ENCODE measurements at regions not wholly inside any gene's neighbourhood (a gene's known extent, or its start where the extent isn't known, plus 50 kb on each side); places are given as distances from the start of the nearest gene placed in this dataset.

DNA sequence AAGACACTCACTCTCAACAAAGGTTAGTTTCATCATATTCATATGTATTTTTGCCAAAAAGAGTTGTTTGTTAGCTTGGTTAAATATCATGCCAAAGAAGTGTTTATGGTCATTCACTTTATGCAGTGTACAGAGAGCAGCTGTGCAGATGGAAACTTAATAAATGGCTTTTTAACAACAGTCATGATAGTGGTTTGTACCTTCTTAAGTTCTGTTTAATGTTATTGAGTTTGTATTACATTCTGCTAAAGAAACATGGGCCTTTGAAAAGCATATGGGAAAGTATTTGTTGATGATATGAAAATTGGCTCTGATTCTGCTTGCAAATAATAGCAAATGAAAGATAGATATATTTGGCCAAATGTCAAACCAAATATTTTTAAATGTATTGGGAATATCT lies 607.3 kb downstream of the NCAM2 start:
- H3K4me1 ChIP-seq = no peaks in the 10 kb centered on the region
- H3K27ac ChIP-seq = no peak overlapping the region
- H3K4me2 ChIP-seq = no peak overlapping the region
- no peak overlapping the region for H3K4me3 ChIP-seq
- no peak overlapping the region for H3K9ac ChIP-seq
- TF ChIP-seq Cebpa-rat (IDR thresholded peaks at IDR 0.05) = no peak
- no peaks in the 10 kb centered on the region for H3K36me3 ChIP-seq
- no peaks in the 10 kb centered on the region for H3K9me3 ChIP-seq
- no peaks in the 10 kb centered on the region for H4K20me1 ChIP-seq
- no peaks in the 10 kb centered on the region for H3K27me3 ChIP-seq

DNA sequence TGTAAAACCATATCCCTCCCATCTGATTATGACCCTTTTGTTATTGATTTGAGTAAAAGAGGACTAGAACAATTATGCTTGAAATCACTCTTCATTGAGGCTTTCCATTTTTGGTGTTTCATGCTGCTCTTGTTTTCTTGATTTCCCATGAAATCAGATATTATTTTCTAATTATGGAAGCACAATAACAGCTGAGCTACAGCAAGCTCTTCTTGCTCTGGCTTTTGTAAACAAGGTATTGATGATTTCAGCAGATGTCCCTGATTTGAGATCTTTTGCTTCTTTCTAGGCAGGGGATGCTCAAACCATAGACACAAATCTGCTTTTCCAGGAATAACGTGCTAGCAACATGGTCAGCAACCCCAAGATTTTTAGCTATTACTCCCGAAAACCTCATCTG lies 607.8 kb downstream of the NCAM2 start:
- Histone ChIP-seq H3K36me3 (no peaks in the 10 kb centered on the region), H3K9me3 (no peaks in the 10 kb centered on the region), H3K9ac (no peak overlapping the region), H4K20me1 (no peaks in the 10 kb centered on the region), H3K4me3 (no peak overlapping the region), H3K4me1 (no peaks in the 10 kb centered on the region), H3K4me2 (no peak overlapping the region), H3K27ac (no peak overlapping the region), H3K27me3 (no peaks in the 10 kb centered on the region)
- no peak for TF ChIP-seq Cebpa-rat (IDR thresholded peaks at IDR 0.05)

DNA sequence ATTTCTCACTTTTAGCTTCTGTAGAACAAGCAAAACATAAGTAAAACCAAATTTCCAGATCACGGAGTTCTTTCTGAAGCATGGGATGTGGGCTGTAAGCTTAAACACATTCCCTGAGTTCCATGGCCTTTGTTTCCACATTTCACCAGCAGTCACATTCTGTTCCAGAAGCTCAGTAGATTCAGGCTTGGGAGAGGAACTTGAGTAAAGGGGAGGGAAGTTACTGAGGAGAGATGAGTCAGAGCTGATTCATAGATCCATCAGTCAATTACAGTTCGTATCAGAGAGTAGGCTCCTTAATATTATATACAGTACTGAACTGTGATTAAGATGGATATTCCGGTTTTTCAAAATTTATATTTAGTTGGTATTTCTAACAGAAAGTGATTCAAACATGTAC lies 614.3 kb downstream of the NCAM2 start:
- TF ChIP-seq Cebpa-rat (IDR thresholded peaks at IDR 0.05) = no peak
- H3K9me3 ChIP-seq = no peaks in the 10 kb centered on the region
- H3K4me3 ChIP-seq = no peak overlapping the region
- no peak overlapping the region for H3K27ac ChIP-seq
- no peaks in the 10 kb centered on the region for H4K20me1 ChIP-seq
- no peaks in the 10 kb centered on the region; the same call in 1 of the 2 replicates for H3K4me1 ChIP-seq
- no peaks in the 10 kb centered on the region for H3K27me3 ChIP-seq
- no peak overlapping the region for H3K9ac ChIP-seq
- H3K4me2 ChIP-seq = no peak overlapping the region
- H3K36me3 ChIP-seq = no peaks in the 10 kb centered on the region

DNA sequence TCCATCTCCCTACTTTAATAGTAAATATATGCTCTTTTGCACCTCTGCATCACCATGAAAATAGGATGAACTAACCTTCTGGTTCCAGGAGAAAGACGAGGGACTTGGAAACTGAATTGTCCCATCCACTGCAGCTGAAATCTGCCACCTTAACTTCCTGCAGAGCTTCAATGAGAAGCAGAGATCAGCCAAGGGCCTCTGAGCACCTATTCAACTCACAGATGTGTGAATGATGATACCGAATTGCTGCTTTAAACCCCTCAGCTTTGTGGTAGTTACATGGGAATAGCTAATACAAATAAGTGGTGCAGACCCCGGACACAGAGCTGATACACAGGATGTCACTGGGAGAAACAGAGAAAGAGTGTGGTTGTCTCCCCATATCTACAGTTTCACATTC lies 616.8 kb downstream of the NCAM2 start:
- H4K20me1 ChIP-seq = no peaks in the 10 kb centered on the region
- no peaks in the 10 kb centered on the region for H3K9me3 ChIP-seq
- no peaks in the 10 kb centered on the region; the same call in 1 of the 2 replicates for H3K4me1 ChIP-seq
- no peak overlapping the region for H3K9ac ChIP-seq
- H3K4me2 ChIP-seq = no peak overlapping the region
- no peak overlapping the region for H3K27ac ChIP-seq
- H3K27me3 ChIP-seq = no peaks in the 10 kb centered on the region
- no peak for TF ChIP-seq Cebpa-rat (IDR thresholded peaks at IDR 0.05)
- H3K36me3 ChIP-seq = no peaks in the 10 kb centered on the region
- no peak overlapping the region for H3K4me3 ChIP-seq

DNA sequence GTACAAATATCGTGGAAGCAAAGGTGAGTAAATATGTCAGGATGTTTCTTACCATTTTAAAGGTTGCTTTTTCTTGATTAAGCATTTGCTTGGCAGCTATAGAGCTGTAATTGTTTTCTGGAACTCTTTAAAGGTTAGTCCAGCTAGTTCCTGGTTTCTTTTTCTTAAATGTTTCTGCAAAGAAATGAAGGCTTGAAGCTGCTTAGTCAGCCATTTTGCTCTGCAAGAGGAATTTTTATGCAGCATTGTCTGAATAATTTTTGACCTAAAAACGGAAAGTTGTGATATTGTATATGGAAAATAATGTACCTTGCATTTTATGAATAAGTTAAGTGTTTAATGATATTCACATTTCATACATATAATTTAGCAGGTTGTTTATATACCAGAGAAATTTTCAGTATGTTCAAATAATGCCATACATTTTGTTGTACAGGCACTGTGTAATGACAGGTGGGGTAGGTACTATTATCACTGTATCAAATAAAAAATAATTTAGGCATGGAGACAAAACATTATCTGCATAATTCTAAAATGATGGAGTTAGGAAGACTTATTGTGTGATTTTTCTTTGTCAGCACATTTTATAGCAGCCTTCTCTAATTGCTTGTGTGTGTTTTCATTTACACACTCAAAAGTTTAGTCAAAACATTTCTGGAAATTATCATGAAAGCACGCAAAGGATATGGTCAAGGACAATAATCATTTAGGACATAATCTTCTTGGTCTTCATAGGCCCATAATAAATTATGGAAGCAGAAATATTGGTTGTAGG lies 624.4 kb downstream of the NCAM2 start:
- Histone ChIP-seq H3K27ac (no peak overlapping the region), H3K36me3 (no peaks in the 10 kb centered on the region), H3K4me1 (no peaks in the 10 kb centered on the region), H3K4me2 (no peak overlapping the region), H4K20me1 (no peaks in the 10 kb centered on the region), H3K9me3 (no peaks in the 10 kb centered on the region), H3K9ac (no peak overlapping the region), H3K27me3 (no peaks in the 10 kb centered on the region), H3K4me3 (no peak overlapping the region)
- TF ChIP-seq Cebpa-rat (IDR thresholded peaks at IDR 0.05) = no peak

DNA sequence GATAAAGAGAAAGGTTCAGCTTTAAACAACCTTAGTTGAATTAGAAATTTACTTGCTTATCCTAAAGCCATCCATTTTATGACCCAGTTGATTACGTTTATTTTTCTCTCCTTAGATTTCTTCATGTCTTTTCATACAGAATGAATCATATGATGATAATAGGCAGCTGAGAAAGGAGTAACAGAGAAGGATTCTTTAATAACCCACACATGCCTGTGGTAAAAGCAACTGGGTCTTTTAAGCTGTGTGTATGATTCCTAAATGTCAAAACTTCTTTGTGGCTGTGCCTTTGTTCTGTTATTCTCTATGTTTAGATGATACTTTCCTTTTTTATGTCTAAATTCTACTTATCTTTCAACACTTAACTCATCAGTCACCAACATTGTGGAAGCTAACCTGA lies 626.5 kb downstream of the NCAM2 start:
- no peaks in the 10 kb centered on the region for H4K20me1 ChIP-seq
- no peak for TF ChIP-seq Cebpa-rat (IDR thresholded peaks at IDR 0.05)
- no peaks in the 10 kb centered on the region for H3K4me1 ChIP-seq
- H3K36me3 ChIP-seq = no peaks in the 10 kb centered on the region
- no peaks in the 10 kb centered on the region for H3K9me3 ChIP-seq
- no peaks in the 10 kb centered on the region for H3K27me3 ChIP-seq
- H3K4me2 ChIP-seq = no peak overlapping the region
- no peak overlapping the region for H3K9ac ChIP-seq
- no peak overlapping the region for H3K27ac ChIP-seq
- H3K4me3 ChIP-seq = no peak overlapping the region

DNA sequence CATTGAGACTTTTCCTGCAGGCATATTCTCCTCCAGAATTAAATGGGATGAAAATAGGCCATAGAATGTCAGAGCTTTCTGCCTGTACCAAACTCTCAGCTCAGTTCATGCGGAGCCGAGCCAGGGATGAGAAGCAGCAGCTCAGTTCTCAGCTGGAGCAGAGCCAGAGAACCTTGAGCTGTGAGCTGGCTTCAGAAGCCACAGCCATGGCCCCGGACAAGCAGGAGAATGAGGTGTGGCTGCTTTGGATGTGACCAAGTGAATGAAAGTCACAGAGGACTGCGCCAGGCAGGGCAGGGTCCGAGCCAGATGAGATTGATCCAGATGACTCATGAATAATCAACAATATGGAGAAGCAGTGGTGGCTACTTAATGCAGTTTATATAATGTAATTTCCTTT lies 633.8 kb downstream of the NCAM2 start:
- H3K4me1 ChIP-seq = no peaks in the 10 kb centered on the region
- H3K36me3 ChIP-seq = no peaks in the 10 kb centered on the region
- H3K9me3 ChIP-seq = no peaks in the 10 kb centered on the region
- H3K9ac ChIP-seq = no peak overlapping the region
- H3K27me3 ChIP-seq = no peaks in the 10 kb centered on the region
- no peak for TF ChIP-seq Cebpa-rat (IDR thresholded peaks at IDR 0.05)
- no peak overlapping the region for H3K4me3 ChIP-seq
- H4K20me1 ChIP-seq = no peaks in the 10 kb centered on the region
- no peak overlapping the region for H3K27ac ChIP-seq
- no peak overlapping the region for H3K4me2 ChIP-seq

DNA sequence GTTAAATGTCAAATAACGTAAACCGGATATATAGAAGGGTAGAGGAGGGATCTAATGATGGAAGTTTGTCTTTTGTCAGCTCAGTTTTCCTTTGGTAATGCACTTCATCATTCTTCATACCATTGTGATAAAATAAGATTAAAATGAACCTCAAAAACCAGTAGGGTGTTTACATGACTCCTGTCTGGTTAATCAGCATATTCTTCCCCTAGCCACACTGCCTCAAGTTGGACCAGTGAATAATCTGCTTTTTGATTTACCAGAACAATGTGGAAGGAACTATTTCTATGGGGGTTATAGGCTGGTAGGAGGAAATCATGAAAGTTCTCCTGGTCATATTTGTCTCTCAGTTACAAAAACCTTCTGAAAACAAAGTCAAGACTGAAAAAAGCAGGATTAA lies 634.7 kb downstream of the NCAM2 start:
- Histone ChIP-seq H3K27ac (no peak overlapping the region), H3K4me3 (no peak overlapping the region), H3K4me1 (no peaks in the 10 kb centered on the region), H3K4me2 (no peak overlapping the region), H3K27me3 (no peaks in the 10 kb centered on the region), H3K9me3 (no peaks in the 10 kb centered on the region), H4K20me1 (no peaks in the 10 kb centered on the region), H3K36me3 (no peaks in the 10 kb centered on the region), H3K9ac (no peak overlapping the region)
- TF ChIP-seq Cebpa-rat (IDR thresholded peaks at IDR 0.05) = no peak

DNA sequence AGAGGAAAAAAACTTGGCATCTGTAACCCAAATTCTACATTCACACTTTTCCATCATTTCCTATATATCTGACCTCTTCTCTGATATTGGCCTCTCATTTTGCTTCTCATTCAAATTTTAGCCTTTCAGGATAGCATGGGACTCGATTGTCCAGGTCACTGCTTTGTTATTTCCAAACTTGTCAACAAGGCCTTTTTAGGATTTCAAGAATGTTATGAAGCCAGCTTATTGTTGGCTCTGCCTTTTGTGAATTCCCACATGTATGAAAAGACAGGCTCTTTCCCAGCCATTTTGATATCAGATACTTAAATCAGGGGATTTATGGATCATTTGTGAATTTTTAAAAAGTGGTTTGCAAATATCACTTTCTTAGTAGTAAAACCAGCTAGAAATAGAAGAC lies 663.5 kb downstream of the NCAM2 start:
- TF ChIP-seq Cebpa-rat (IDR thresholded peaks at IDR 0.05) = no peak
- Histone ChIP-seq H3K4me2 (no peak overlapping the region), H3K27me3 (no peaks in the 10 kb centered on the region), H3K4me1 (no peaks in the 10 kb centered on the region), H3K9ac (no peak overlapping the region), H4K20me1 (no peaks in the 10 kb centered on the region), H3K4me3 (no peak overlapping the region), H3K36me3 (no peaks in the 10 kb centered on the region), H3K27ac (no peak overlapping the region), H3K9me3 (no peaks in the 10 kb centered on the region)

DNA sequence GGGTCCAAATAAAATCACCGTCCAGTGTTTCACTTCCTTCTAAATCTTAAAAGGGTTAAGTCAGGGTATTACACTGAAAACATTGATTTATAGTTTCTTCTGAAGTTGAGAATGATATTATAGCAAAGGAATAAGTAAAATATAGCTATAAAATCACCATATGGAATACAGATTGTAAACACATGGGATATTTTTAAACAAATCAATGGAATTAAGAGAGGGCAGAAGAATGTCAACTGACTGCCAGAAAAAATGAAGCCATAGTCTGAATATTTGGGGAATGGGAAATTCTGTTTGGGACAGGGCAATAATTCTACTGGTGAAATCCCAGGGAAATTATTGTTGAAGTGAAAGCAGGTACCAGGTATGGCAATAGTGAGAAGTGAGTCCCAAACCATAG lies 664.6 kb downstream of the NCAM2 start:
- no peak overlapping the region for H3K9ac ChIP-seq

DNA sequence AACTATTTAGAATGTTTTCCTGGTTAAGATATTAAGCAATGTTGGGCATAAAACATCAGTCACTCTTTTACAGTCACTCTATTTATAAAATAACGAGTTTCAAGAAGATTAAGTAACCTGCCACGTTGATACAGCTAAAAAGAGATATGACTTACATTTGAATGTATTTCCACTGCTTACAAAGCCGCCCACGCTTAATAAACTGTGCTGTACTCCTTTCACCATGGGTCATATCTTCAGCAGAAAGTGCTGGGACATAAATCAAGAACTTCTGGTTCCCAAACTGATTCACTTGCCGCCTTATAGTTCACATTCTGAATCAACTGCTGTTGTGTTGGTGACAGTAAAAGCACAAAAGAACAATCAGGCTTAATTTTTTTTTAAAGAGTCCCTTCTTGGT lies 666.7 kb downstream of the NCAM2 start:
- Histone ChIP-seq H3K27me3 (no peaks in the 10 kb centered on the region), H4K20me1 (no peaks in the 10 kb centered on the region), H3K9me3 (no peaks in the 10 kb centered on the region), H3K4me2 (no peak overlapping the region), H3K27ac (no peak overlapping the region), H3K9ac (no peak overlapping the region), H3K4me1 (no peaks in the 10 kb centered on the region), H3K36me3 (no peaks in the 10 kb centered on the region), H3K4me3 (no peak overlapping the region)
- TF ChIP-seq Cebpa-rat (IDR thresholded peaks at IDR 0.05) = no peak

More for the DNA sequence above, 664.6 kb downstream of the NCAM2 start:
- H3K9me3 ChIP-seq = no peaks in the 10 kb centered on the region
- H3K36me3 ChIP-seq = no peaks in the 10 kb centered on the region
- no peak overlapping the region for H3K4me2 ChIP-seq
- H3K27me3 ChIP-seq = no peaks in the 10 kb centered on the region
- TF ChIP-seq Cebpa-rat (IDR thresholded peaks at IDR 0.05) = no peak
- H4K20me1 ChIP-seq = no peaks in the 10 kb centered on the region
- H3K4me1 ChIP-seq = no peaks in the 10 kb centered on the region
- no peak overlapping the region for H3K4me3 ChIP-seq
- no peak overlapping the region for H3K27ac ChIP-seq
